GM23248 (cell line): ENCODE measurements at regions not wholly inside any gene's neighbourhood (a gene's known extent, or its start where the extent isn't known, plus 50 kb on each side); places are given as distances from the start of the nearest gene placed in this dataset.

ENCODE experiments used
- EZH2 ChIP-seq: fragments of 200-600 bp; sonication (generic); IDR thresholded peaks from 2 replicates; pipeline ENCODE4 v1.6.1; 2018; ENCODE audit warnings: antibody characterized with exemption, mild to moderate bottlenecking; ENCODE audit not compliant: insufficient read depth, poor library complexity, severe bottlenecking
- EZH2phosphoT487 ChIP-seq: fragments of 200-600 bp; sonication (generic); IDR thresholded peaks from 2 replicates; pipeline ENCODE4 v1.6.1; 2018; ENCODE audit warnings: antibody characterized with exemption, moderate library complexity, mild to moderate bottlenecking, low read depth; ENCODE audit not compliant: insufficient read depth

DNA sequence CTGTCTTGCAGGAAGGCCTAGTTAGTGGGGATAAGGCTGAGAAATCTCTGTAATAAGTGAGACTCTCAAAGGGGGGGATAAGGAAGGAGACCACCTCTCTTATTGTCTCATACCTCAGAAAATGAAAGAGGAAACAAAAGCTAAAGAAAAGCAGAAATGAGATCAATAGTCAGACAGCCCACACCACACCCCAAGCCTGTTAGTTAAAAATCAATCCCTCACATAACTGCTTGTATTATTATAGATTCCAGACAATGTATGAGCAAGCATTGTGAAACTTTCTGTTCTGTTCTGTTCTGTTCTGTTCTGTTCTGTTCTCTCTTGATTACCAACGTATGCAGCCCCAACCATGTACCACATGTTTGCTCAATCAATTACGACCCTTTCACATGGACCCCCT, 792.5 kb upstream of the TSPY4 start:
- TF ChIP-seq EZH2, result no peak
- no peak for TF ChIP-seq EZH2phosphoT487
